ENCODE measurements at regions not wholly inside any gene's neighbourhood (a gene's known extent, or its start where the extent isn't known, plus 50 kb on each side); places are given as distances from the start of the nearest gene placed in this dataset.
A peak's percentile ranks its signal among the peaks of the same experiment; 100 is the strongest.
"Not testable (repeated sequence)": the region's sequence is repeated elsewhere in the genome, so short reads cannot be mapped to it uniquely, and the experiment has no call there.

GRCh38 chr7:149995369-149996026, 121.7 kb downstream of the ATP6V0E2 start:
- not testable (repeated sequence) for DNase-seq

- peak in 1 of 2 donors; percentile 12 for DNase-seq
Measured at GRCh38 chr7:150000780-150001599, 127.2 kb downstream of the ATP6V0E2 start.

- no peak for DNase-seq
Measured at GRCh38 chr7:150003304-150003810, 129.6 kb downstream of the ATP6V0E2 start.

GRCh38 chr7:150003973-150004372, 130.2 kb downstream of the ATP6V0E2 start:
- not testable (repeated sequence) for DNase-seq

GRCh38 chr7:150004843-150005242, 131.1 kb downstream of the ATP6V0E2 start:
- not testable (repeated sequence) for DNase-seq

GRCh38 chr7:150009620-150010303, 136.0 kb downstream of the ATP6V0E2 start:
- DNase-seq = not testable (repeated sequence)

- not testable (repeated sequence) for DNase-seq
Measured at GRCh38 chr7:150016651-150017189, 143.0 kb downstream of the ATP6V0E2 start.

- not testable (repeated sequence) for DNase-seq
Measured at GRCh38 chr7:150020210-150020609, 146.4 kb downstream of the ATP6V0E2 start.

GRCh38 chr7:150024550-150025490, 151.1 kb downstream of the ATP6V0E2 start:
- DNase-seq = not testable (repeated sequence)

GRCh38 chr7:150025802-150026201, 152.0 kb downstream of the ATP6V0E2 start:
- DNase-seq = not testable (repeated sequence)

- not testable (repeated sequence) for DNase-seq
Measured at GRCh38 chr7:150028344-150029012, 154.7 kb downstream of the ATP6V0E2 start.

GRCh38 chr7:150029013-150029389, 155.2 kb downstream of the ATP6V0E2 start:
- DNase-seq = not testable (repeated sequence)

- not testable (repeated sequence) for DNase-seq
Measured at GRCh38 chr7:150031733-150032132, 158.0 kb downstream of the ATP6V0E2 start.

GRCh38 chr7:150033711-150034110, 159.9 kb downstream of the ATP6V0E2 start:
- DNase-seq = not testable (repeated sequence)

GRCh38 chr7:150035769-150036168, 162.0 kb downstream of the ATP6V0E2 start:
- DNase-seq = not testable (repeated sequence)

GRCh38 chr7:150039061-150039460, 165.3 kb downstream of the ATP6V0E2 start:
- DNase-seq = not testable (repeated sequence)

- not testable (repeated sequence) for DNase-seq
Measured at GRCh38 chr7:150042281-150042680, 168.5 kb downstream of the ATP6V0E2 start.

- peak; percentile 8 to 40 for DNase-seq
Measured at GRCh38 chr7:150044771-150045170, 171.0 kb downstream of the ATP6V0E2 start.

- DNase-seq = not testable (repeated sequence)
Measured at GRCh38 chr7:150045596-150045995, 171.8 kb downstream of the ATP6V0E2 start.

GRCh38 chr7:150046290-150047194, 172.8 kb downstream of the ATP6V0E2 start:
- DNase-seq = not testable (repeated sequence)
